ENCODE measurements at regions not wholly inside any gene's neighbourhood (a gene's known extent, or its start where the extent isn't known, plus 50 kb on each side); places are given as distances from the start of the nearest gene placed in this dataset.
"Not testable (repeated sequence)": the region's sequence is repeated elsewhere in the genome, so short reads cannot be mapped to it uniquely, and the experiment has no call there.

GRCh38 chr20:56689318-56689717 is 60.2 kb downstream of the TFAP2C start:
- DNase-seq = no peak

- no peak for DNase-seq
Observed at GRCh38 chr20:56689852-56690485, 60.9 kb downstream of the TFAP2C start.

- DNase-seq = no peak
Observed at GRCh38 chr20:56690531-56691175, 61.5 kb downstream of the TFAP2C start.

GRCh38 chr20:56691325-56691998 is 62.4 kb downstream of the TFAP2C start:
- no peak for DNase-seq

GRCh38 chr20:56693217-56693616 is 64.1 kb downstream of the TFAP2C start:
- no peak for DNase-seq

- no peak for DNase-seq
Observed at GRCh38 chr20:56697476-56697875, 68.4 kb downstream of the TFAP2C start.

GRCh38 chr20:56698297-56698696 is 69.2 kb downstream of the TFAP2C start:
- DNase-seq = no peak

- no peak for DNase-seq
Observed at GRCh38 chr20:56698749-56699148, 69.6 kb downstream of the TFAP2C start.

GRCh38 chr20:56702931-56703840 is 74.1 kb downstream of the TFAP2C start:
- no peak for DNase-seq

- no peak for DNase-seq
Observed at GRCh38 chr20:56706867-56707360, 77.8 kb downstream of the TFAP2C start.

GRCh38 chr20:56708991-56709390 is 79.9 kb downstream of the TFAP2C start:
- no peak for DNase-seq

GRCh38 chr20:56710125-56710524 is 81.0 kb downstream of the TFAP2C start:
- no peak for DNase-seq

GRCh38 chr20:56710577-56710976 is 81.5 kb downstream of the TFAP2C start:
- DNase-seq = not testable (repeated sequence)

GRCh38 chr20:56711018-56711417 is 81.9 kb downstream of the TFAP2C start:
- no peak for DNase-seq

GRCh38 chr20:56715309-56715708 is 86.2 kb downstream of the TFAP2C start:
- DNase-seq = no peak

- DNase-seq = no peak
Observed at GRCh38 chr20:56715902-56716519, 86.9 kb downstream of the TFAP2C start.

- DNase-seq = no peak
Observed at GRCh38 chr20:56716806-56717205, 87.7 kb downstream of the TFAP2C start.

- no peak for DNase-seq
Observed at GRCh38 chr20:56718816-56719215, 89.7 kb downstream of the TFAP2C start.

- DNase-seq = no peak
Observed at GRCh38 chr20:56720620-56721213, 91.6 kb downstream of the TFAP2C start.

- no peak for DNase-seq
Observed at GRCh38 chr20:56722042-56722441, 92.9 kb downstream of the TFAP2C start.

- no peak for DNase-seq
Observed at GRCh38 chr20:56723331-56723730, 94.2 kb downstream of the TFAP2C start.

- no peak for DNase-seq
Observed at GRCh38 chr20:56724241-56724757, 95.2 kb downstream of the TFAP2C start.
